ENCODE measurements at regions not wholly inside any gene's neighbourhood (a gene's known extent, or its start where the extent isn't known, plus 50 kb on each side); places are given as distances from the start of the nearest gene placed in this dataset.

DNA sequence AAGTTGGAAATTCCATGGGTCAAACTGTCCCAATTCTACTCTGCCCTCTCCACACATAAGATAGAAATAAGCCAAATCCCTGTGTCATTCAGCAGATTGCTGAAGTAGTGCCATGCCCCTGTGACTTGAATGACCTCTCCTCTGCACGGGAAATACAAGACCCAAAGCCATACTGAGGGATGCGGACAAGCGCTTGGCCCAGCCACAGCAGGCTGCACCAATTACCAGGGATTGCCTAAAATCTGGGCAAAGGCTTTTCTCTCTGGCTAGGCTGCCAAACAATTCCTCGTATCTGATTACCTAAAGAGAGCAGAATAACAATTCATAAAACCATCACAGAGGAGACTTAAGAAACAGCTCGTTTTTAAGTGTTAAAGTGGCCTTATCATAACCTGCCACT, 421.8 kb upstream of the JARID2 start:
- no peak overlapping the region for H4K5ac ChIP-seq (ENCODE audit: insufficient read length, low read depth, low read length)
- no peak for DNase-seq
- 0 out of 2 replicates have a peak overlapping the region, but pooled peaks have one; percentile 28 for H3K14ac ChIP-seq (ENCODE audit: insufficient read depth, low read length)
- no peak overlapping the region for H4K8ac ChIP-seq (replicated peaks; ENCODE audit: insufficient read length, low read depth, low read length)
- H2BK12ac ChIP-seq (ENCODE audit: insufficient read length, low read depth, low read length): no peak overlapping the region
- no peak overlapping the region for H3K23ac ChIP-seq (ENCODE audit: insufficient read length, low read depth, low read length)
- peak overlapping the region in 1 of 2 experiments; percentile 52; a peak in 1 of 5 replicates for H3K4me3 Mint-ChIP-seq
- peaks cover 3% of the 10 kb centered on the region; the same call in 1 of the 2 replicates for H3K27me3 Mint-ChIP-seq (ENCODE audit: low read depth)
- H4K91ac ChIP-seq (ENCODE audit: insufficient read length, low read depth, low read length): no peak overlapping the region
- H3K9me3 Mint-ChIP-seq: peaks cover 0 to 4% of the 10 kb centered on the region in 2 experiments; a peak in 1 of 5 replicates
- H3K27me3 ChIP-seq (ENCODE audit: insufficient read depth, low read length): no peaks in the 10 kb centered on the region
- H3K56ac ChIP-seq (ENCODE audit: insufficient read length, low read depth, low read length): no peak overlapping the region
- H2AK5ac ChIP-seq (ENCODE audit: insufficient read length, low read length): no peak overlapping the region
- no peak overlapping the region for H3T11ph ChIP-seq (ENCODE audit: low read length)
- no peak overlapping the region for H2BK5ac ChIP-seq (ENCODE audit: insufficient read length, low read length)
- H2BK20ac ChIP-seq (ENCODE audit: low read depth, low read length, poor library complexity, severe bottlenecking): no peak overlapping the region
- H3K4ac ChIP-seq (ENCODE audit: low read depth, low read length): no peak overlapping the region
- peaks cover 0 to 13% (median 7%) of the 10 kb centered on the region in 3 experiments; a peak in 2 of 7 replicates for H3K36me3 Mint-ChIP-seq (ENCODE audit: insufficient read depth in 1 of 3, low read depth in 3 of 3)
- no peak overlapping the region for H3K18ac ChIP-seq (ENCODE audit: insufficient read length, low read depth, low read length)
- TF ChIP-seq, protein P1, sequence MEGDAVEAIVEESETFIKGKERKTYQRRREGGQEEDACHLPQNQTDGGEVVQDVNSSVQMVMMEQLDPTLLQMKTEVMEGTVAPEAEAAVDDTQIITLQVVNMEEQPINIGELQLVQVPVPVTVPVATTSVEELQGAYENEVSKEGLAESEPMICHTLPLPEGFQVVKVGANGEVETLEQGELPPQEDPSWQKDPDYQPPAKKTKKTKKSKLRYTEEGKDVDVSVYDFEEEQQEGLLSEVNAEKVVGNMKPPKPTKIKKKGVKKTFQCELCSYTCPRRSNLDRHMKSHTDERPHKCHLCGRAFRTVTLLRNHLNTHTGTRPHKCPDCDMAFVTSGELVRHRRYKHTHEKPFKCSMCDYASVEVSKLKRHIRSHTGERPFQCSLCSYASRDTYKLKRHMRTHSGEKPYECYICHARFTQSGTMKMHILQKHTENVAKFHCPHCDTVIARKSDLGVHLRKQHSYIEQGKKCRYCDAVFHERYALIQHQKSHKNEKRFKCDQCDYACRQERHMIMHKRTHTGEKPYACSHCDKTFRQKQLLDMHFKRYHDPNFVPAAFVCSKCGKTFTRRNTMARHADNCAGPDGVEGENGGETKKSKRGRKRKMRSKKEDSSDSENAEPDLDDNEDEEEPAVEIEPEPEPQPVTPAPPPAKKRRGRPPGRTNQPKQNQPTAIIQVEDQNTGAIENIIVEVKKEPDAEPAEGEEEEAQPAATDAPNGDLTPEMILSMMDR (conservative IDR thresholded peaks at IDR 0.05): no peak
- peaks cover 2% of the 10 kb centered on the region for H3K23me2 ChIP-seq (ENCODE audit: insufficient read length, low read depth, low read length, poor library complexity, severe bottlenecking)
- no CpG with 5 or more reads among the region's 5 CpGs for WGBS (ENCODE audit: extremely low coverage, insufficient read length, low lambda C conversion rate)
- no peak overlapping the region for H2AFZ ChIP-seq (ENCODE audit: low read length)
- no peaks in the 10 kb centered on the region for H4K20me1 ChIP-seq (ENCODE audit: control insufficient read depth, insufficient read depth, insufficient read length)
- H3K27ac ChIP-seq (ENCODE audit: insufficient read length, low read depth, low read length): peak overlapping the region; percentile 93
- peak overlapping the region; percentile 4 for H3K4me2 ChIP-seq (ENCODE audit: insufficient read depth, insufficient read length, low read length)
- H2BK15ac ChIP-seq (ENCODE audit: low read depth, low read length): no peak overlapping the region
- H3K4me1 Mint-ChIP-seq: peaks cover 61 to 74% of the 10 kb centered on the region in 2 experiments
- H2BK120ac ChIP-seq (ENCODE audit: low read depth, low read length, poor library complexity, severe bottlenecking): no peak overlapping the region
- no peaks in the 10 kb centered on the region for H3K79me2 ChIP-seq (ENCODE audit: insufficient read depth, low read length)
- H3K79me1 ChIP-seq (ENCODE audit: insufficient read depth, low read depth, low read length, poor library complexity, severe bottlenecking): no peaks in the 10 kb centered on the region
- H3K4me1 ChIP-seq (ENCODE audit: insufficient read depth, low read length): peaks cover 16% of the 10 kb centered on the region
- H3K27ac Mint-ChIP-seq: peak overlapping the region; percentile 13 to 98 (median 92); a peak in 6 of 7 replicates
- no peaks in the 10 kb centered on the region for H3K9me3 ChIP-seq (ENCODE audit: control insufficient read depth, low read depth, low read length)
- no peak overlapping the region for H3K9ac ChIP-seq (ENCODE audit: extremely low read depth, insufficient read length, low read length)
